ENCODE measurements at regions not wholly inside any gene's neighbourhood (a gene's known extent, or its start where the extent isn't known, plus 50 kb on each side); places are given as distances from the start of the nearest gene placed in this dataset.

- no peak for DNase-seq (ENCODE audit: low read depth in 2 of 2)
Measured at GRCh38 chr6:21811484-21811883, 217.9 kb downstream of the SOX4 start.

- DNase-seq (ENCODE audit: low read depth in 2 of 2), result no peak
Measured at GRCh38 chr6:21816231-21816630, 222.7 kb downstream of the SOX4 start.

- DNase-seq (ENCODE audit: low read depth in 2 of 2), result no peak
Measured at GRCh38 chr6:21820442-21820841, 226.9 kb downstream of the SOX4 start.

- no peak for DNase-seq (ENCODE audit: low read depth in 2 of 2)
Measured at GRCh38 chr6:21823371-21823770, 229.8 kb downstream of the SOX4 start.

GRCh38 chr6:21824431-21825177, 231.1 kb downstream of the SOX4 start:
- DNase-seq (ENCODE audit: low read depth in 2 of 2), result no peak

GRCh38 chr6:21826023-21826422, 232.5 kb downstream of the SOX4 start:
- DNase-seq (ENCODE audit: low read depth in 2 of 2), result no peak

GRCh38 chr6:21826904-21827303, 233.4 kb downstream of the SOX4 start:
- DNase-seq (ENCODE audit: low read depth in 2 of 2), result no peak

GRCh38 chr6:21827425-21828202, 234.1 kb downstream of the SOX4 start:
- DNase-seq (ENCODE audit: low read depth in 2 of 2), result no peak

GRCh38 chr6:21828704-21829103, 235.2 kb downstream of the SOX4 start:
- no peak for DNase-seq (ENCODE audit: low read depth in 2 of 2)

- no peak for DNase-seq (ENCODE audit: low read depth in 2 of 2)
Measured at GRCh38 chr6:21829126-21829525, 235.6 kb downstream of the SOX4 start.

- no peak for DNase-seq (ENCODE audit: low read depth in 2 of 2)
Measured at GRCh38 chr6:21831521-21832291, 238.2 kb downstream of the SOX4 start.

- DNase-seq (ENCODE audit: low read depth in 2 of 2), result no peak
Measured at GRCh38 chr6:21836277-21836676, 242.7 kb downstream of the SOX4 start.

GRCh38 chr6:21836772-21837425, 243.3 kb downstream of the SOX4 start:
- DNase-seq (ENCODE audit: low read depth in 2 of 2), result no peak

- DNase-seq (ENCODE audit: low read depth in 2 of 2), result no peak
Measured at GRCh38 chr6:21840428-21840827, 246.9 kb downstream of the SOX4 start.

GRCh38 chr6:21842875-21843645, 249.5 kb downstream of the SOX4 start:
- no peak for DNase-seq (ENCODE audit: low read depth in 2 of 2)

GRCh38 chr6:21844120-21844917, 250.8 kb downstream of the SOX4 start:
- DNase-seq (ENCODE audit: low read depth in 2 of 2), result no peak

GRCh38 chr6:21845018-21845417, 251.5 kb downstream of the SOX4 start:
- no peak for DNase-seq (ENCODE audit: low read depth in 2 of 2)

- no peak for DNase-seq (ENCODE audit: low read depth in 2 of 2)
Measured at GRCh38 chr6:21845439-21846140, 252.0 kb downstream of the SOX4 start.

GRCh38 chr6:21846541-21847451, 253.2 kb downstream of the SOX4 start:
- DNase-seq (ENCODE audit: low read depth in 2 of 2), result peak in 1 of 2 experiments; percentile 1
